ENCODE measurements at regions not wholly inside any gene's neighbourhood (a gene's known extent, or its start where the extent isn't known, plus 50 kb on each side); places are given as distances from the start of the nearest gene placed in this dataset.
"Not testable (repeated sequence)": the region's sequence is repeated elsewhere in the genome, so short reads cannot be mapped to it uniquely, and the experiment has no call there.

DNA sequence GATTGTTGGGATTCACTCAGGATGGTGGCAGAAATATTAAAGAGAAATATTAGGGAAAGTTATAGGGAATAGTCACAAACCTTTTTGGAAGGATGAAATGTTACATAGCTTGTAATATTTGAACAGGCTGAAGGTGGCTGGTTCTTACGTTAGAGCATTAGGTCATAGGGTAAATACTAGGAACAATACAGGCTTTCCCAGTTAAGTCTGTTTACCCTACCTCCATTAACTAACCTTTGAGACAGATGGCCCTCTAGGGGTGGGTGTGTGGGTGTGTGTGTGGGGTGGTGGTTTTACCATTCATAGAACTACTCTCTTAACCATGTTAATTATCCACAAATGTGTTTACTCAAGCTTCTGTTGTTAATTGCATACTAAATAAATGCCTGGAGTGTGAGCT is 94.3 kb upstream of the STK32A start:
- no peaks in the 10 kb centered on the region for H3K9me3 ChIP-seq
- no peaks in the 10 kb centered on the region for H3K4me1 ChIP-seq (ENCODE audit: insufficient read depth)
- no peaks in the 10 kb centered on the region for H3K36me3 ChIP-seq
- DNase-seq = no peak
- WGBS, 3 donors = 46 to 51% (median 49%) methylated on average over 1 of the region's 1 CpG
- intact Hi-C loops (cut with DNase I) = no loop called here
- no peak overlapping the region for H3K27ac ChIP-seq
- no peak overlapping the region for H3K4me3 ChIP-seq
- TF ChIP-seq EP300 (IDR thresholded peaks at IDR 0.05) (no peak), POLR2A (IDR thresholded peaks at IDR 0.05) (no peak)
- TF ChIP-seq, protein P1, sequence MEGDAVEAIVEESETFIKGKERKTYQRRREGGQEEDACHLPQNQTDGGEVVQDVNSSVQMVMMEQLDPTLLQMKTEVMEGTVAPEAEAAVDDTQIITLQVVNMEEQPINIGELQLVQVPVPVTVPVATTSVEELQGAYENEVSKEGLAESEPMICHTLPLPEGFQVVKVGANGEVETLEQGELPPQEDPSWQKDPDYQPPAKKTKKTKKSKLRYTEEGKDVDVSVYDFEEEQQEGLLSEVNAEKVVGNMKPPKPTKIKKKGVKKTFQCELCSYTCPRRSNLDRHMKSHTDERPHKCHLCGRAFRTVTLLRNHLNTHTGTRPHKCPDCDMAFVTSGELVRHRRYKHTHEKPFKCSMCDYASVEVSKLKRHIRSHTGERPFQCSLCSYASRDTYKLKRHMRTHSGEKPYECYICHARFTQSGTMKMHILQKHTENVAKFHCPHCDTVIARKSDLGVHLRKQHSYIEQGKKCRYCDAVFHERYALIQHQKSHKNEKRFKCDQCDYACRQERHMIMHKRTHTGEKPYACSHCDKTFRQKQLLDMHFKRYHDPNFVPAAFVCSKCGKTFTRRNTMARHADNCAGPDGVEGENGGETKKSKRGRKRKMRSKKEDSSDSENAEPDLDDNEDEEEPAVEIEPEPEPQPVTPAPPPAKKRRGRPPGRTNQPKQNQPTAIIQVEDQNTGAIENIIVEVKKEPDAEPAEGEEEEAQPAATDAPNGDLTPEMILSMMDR (IDR thresholded peaks at IDR 0.05) = no peak
- H3K27me3 ChIP-seq = no peaks in the 10 kb centered on the region

DNA sequence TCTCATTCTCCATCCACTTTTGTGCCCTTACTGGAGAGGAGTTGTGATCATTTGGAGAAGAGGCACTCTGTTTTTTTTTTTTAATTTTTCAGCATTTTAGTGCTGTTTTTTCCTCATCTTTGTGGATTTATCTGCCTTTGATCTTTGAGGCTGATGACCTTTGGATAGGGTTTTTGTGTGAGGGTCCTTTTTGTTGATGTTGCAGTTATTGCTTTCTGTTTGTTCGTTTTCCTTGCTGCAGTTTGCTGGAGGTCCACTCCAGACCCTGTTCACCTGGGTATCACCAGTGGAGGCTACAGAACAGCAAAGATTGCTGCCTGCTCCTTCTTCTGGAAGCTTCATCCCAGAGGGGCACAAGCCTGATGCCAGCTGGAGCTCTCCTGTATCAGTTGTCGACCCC is 93.2 kb upstream of the STK32A start:
- H3K4me3 ChIP-seq; intact Hi-C loops (cut with DNase I); DNase-seq; H3K27ac ChIP-seq; H3K36me3 ChIP-seq; H3K4me1 ChIP-seq (ENCODE audit: insufficient read depth); H3K9me3 ChIP-seq; H3K27me3 ChIP-seq: not testable (repeated sequence)
- 48 to 62% (median 54%) methylated on average over 2 of the region's 2 CpGs for WGBS, 3 donors

DNA sequence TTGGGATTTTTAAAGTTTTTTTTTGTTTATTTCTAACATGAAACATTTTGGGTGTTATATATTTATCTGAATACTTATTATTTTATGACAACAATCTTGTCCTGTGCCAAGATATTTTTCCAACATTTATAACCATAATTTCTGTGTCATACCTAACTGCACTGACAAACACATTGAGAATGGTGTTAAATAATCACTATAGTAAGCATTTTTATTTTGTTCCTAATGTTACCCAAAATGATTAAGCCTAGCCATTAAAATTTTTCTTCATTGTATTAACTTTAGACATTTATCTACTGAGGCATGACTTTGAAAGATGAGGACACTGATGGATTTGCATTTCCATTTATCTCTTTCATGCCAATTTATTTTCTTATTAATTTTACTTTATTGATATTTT is 91.6 kb upstream of the STK32A start:
- no peaks in the 10 kb centered on the region for H3K4me1 ChIP-seq (ENCODE audit: insufficient read depth)
- no peaks in the 10 kb centered on the region for H3K9me3 ChIP-seq
- intact Hi-C loops (cut with DNase I) = no loop called here
- no peak overlapping the region for H3K27ac ChIP-seq
- H3K27me3 ChIP-seq = no peaks in the 10 kb centered on the region
- no peaks in the 10 kb centered on the region for H3K36me3 ChIP-seq
- no peak overlapping the region for H3K4me3 ChIP-seq
- no peak for TF ChIP-seq POLR2A (IDR thresholded peaks at IDR 0.05)
- TF ChIP-seq, protein P1 (IDR thresholded peaks at IDR 0.05) = no peak
- TF ChIP-seq EP300 (IDR thresholded peaks at IDR 0.05) = no peak
- DNase-seq = no peak

DNA sequence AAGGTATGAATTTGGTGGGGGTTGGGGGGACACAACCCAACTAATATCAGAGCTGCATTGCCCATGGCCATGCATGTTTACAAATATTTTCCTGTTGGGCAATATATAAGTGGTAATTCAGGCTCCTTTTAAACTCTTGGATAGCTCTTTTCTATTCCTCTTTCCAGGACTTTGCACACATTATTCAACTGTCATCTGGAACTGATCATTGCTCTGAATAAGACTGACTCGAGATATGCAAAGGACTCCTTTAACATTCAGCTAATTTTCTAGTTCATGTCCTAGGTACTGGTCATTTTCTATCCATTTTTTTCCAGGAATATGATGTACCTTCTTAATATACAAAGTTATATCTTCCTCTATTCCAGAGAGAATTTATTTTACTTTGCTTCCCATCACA is 89.5 kb upstream of the STK32A start:
- intact Hi-C loops (cut with DNase I) = no loop called here
- Histone ChIP-seq H3K9me3 (no peaks in the 10 kb centered on the region), H3K27me3 (no peaks in the 10 kb centered on the region), H3K4me3 (no peak overlapping the region), H3K4me1 (ENCODE audit: insufficient read depth) (no peaks in the 10 kb centered on the region), H3K36me3 (no peaks in the 10 kb centered on the region), H3K27ac (no peak overlapping the region)
- DNase-seq = no peak
- TF ChIP-seq, protein P1 (IDR thresholded peaks at IDR 0.05) = no peak
- TF ChIP-seq POLR2A (IDR thresholded peaks at IDR 0.05) = no peak
- TF ChIP-seq EP300 (IDR thresholded peaks at IDR 0.05) = no peak
- WGBS, 3 donors = 62 to 67% (median 66%) methylated on average over 1 of the region's 1 CpG

DNA sequence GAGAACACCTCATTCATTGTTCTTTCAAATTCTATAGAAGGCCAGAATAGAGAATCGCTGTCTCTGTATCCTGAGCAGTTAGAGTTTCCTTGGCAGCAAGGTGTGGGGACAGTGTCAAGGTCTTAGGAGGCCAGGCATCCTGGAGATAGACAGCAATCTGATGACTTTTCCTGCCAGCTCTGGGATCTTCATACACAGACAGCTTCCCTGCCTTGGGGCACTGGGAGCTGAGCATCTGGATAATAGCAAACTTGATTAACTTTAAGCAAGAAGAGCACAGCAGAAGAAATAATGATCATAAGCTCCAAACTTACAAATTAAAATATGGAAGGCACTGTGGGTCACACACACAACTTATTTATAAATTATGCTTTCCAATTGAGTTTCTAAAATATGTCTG is 86.1 kb upstream of the STK32A start:
- 76 to 88% (median 86%) methylated on average over 1 of the region's 1 CpG for WGBS, 3 donors
- no peak for DNase-seq
- intact Hi-C loops (cut with DNase I) = no loop called here
- TF ChIP-seq POLR2A (IDR thresholded peaks at IDR 0.05) (no peak), EP300 (IDR thresholded peaks at IDR 0.05) (no peak)
- TF ChIP-seq, protein P1 (IDR thresholded peaks at IDR 0.05) = no peak
- Histone ChIP-seq H3K4me3 (no peak overlapping the region), H3K36me3 (no peaks in the 10 kb centered on the region), H3K9me3 (no peaks in the 10 kb centered on the region), H3K27ac (no peak overlapping the region), H3K4me1 (ENCODE audit: insufficient read depth) (no peaks in the 10 kb centered on the region), H3K27me3 (no peaks in the 10 kb centered on the region)

All from ovary (tissue), 7 donors.